NT2/D1 (cell line): ENCODE measurements at regions not wholly inside any gene's neighbourhood (a gene's known extent, or its start where the extent isn't known, plus 50 kb on each side); places are given as distances from the start of the nearest gene placed in this dataset.

ENCODE experiments used
- SUZ12 ChIP-seq: IDR thresholded peaks from 2 replicates; pipeline ENCODE4 v1.6.1; 2011; ENCODE audit not compliant: insufficient read length, insufficient read depth; ENCODE audit errors: extremely low read depth
- YY1 ChIP-seq: IDR thresholded peaks from 2 replicates; pipeline ENCODE4 v1.6.1; 2011; ENCODE audit not compliant: insufficient read length, insufficient read depth

- TF ChIP-seq YY1 (no peak), SUZ12 (no peak)
Measured at GRCh38 chrX:128623361-128623760, 571.2 kb upstream of the ACTRT1 start.
